Subcutaneous abdominal adipose tissue (tissue), 5 donors: ENCODE measurements at regions not wholly inside any gene's neighbourhood (a gene's known extent, or its start where the extent isn't known, plus 50 kb on each side); places are given as distances from the start of the nearest gene placed in this dataset.
"Not testable (repeated sequence)": the region's sequence is repeated elsewhere in the genome, so short reads cannot be mapped to it uniquely, and the experiment has no call there.

Experiments
- H3K27ac ChIP-seq: one replicate; pipeline ENCODE4 v1.7.0; 2013; ENCODE audit warnings: low read depth, mild to moderate bottlenecking, inconsistent platforms, low read length, moderate library complexity
- H3K27me3 ChIP-seq, 5 donors: one replicate each; pipeline ENCODE4 v1.7.0; 2013; ENCODE audit warnings: low read length in 5 of 5, inconsistent platforms in 1 of 5; ENCODE audit not compliant: control insufficient read depth in 5 of 5, insufficient read depth in 4 of 5
- H3K36me3 ChIP-seq, 5 donors: one replicate each; pipeline ENCODE4 v1.7.0; 2013; ENCODE audit warnings: low read length in 5 of 5; ENCODE audit not compliant: control insufficient read depth in 5 of 5, insufficient read depth in 5 of 5
- H3K4me1 ChIP-seq, 5 donors: one replicate each; pipeline ENCODE4 v1.7.0; 2013; ENCODE audit warnings: low read length in 5 of 5, mild to moderate bottlenecking in 3 of 5, moderate library complexity in 1 of 5; ENCODE audit not compliant: control insufficient read depth in 5 of 5, insufficient read depth in 5 of 5
- H3K4me3 ChIP-seq, 5 donors: one replicate each; pipeline ENCODE4 v1.7.0; 2013; ENCODE audit warnings: low read length in 5 of 5, low read depth in 1 of 5
- H3K9ac ChIP-seq, 5 donors: one replicate each; pipeline ENCODE4 v1.7.0; 2013; ENCODE audit warnings: low read length in 5 of 5, mild to moderate bottlenecking in 4 of 5, moderate library complexity in 3 of 5
- H3K9me3 ChIP-seq, 5 donors: one replicate each; pipeline ENCODE4 v1.7.0; 2013; ENCODE audit warnings: low read length in 5 of 5; ENCODE audit not compliant: control insufficient read depth in 5 of 5
- donor health status: healthy.
- donor health status: healthy.
- donor health status: healthy.
- donor health status: healthy.
- donor health status: healthy.

GRCh38 chr17:45622295-45622694 is 131.8 kb upstream of the PLEKHM1 start:
- not testable (repeated sequence) for H3K9ac ChIP-seq, H3K36me3 ChIP-seq, H3K9me3 ChIP-seq, H3K27ac ChIP-seq, H3K27me3 ChIP-seq, H3K4me1 ChIP-seq, H3K4me3 ChIP-seq

- Histone ChIP-seq H3K9ac (no peak overlapping the region), H3K27me3 (no peaks in the 10 kb centered on the region), H3K4me1 (no peaks in the 10 kb centered on the region), H3K4me3 (no peak overlapping the region), H3K27ac (no peak overlapping the region), H3K9me3 (no peaks in the 10 kb centered on the region), H3K36me3 (peaks cover 5 to 31% (median 26%) of the 10 kb centered on the region in 5 donors)
Observed at GRCh38 chr17:45628019-45628418, 137.5 kb upstream of the PLEKHM1 start.

DNA sequence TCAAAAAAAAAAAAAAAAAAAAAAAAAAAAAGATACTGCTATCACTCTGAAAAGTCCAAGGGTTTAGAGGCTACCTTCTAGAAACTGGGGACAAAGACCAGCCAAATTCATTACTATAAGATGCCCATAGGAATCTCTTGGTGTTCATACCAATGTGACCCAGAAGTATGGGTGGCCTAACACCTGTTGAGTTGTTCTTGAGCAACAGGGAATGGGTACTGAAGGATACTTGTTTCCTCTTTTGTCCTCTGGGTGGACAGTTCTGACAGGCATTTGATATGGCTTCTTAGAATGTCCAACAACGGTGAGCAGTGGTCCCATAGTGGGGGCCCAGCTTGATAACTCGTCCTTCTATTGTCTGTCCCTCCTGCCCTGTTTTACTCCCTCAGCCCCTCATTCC is 141.4 kb upstream of the PLEKHM1 start:
- Histone ChIP-seq H3K36me3 (peaks cover 5 to 46% (median 35%) of the 10 kb centered on the region in 5 donors), H3K4me3 (no peak overlapping the region), H3K27ac (no peak overlapping the region), H3K27me3 (no peaks in the 10 kb centered on the region), H3K9ac (no peak overlapping the region), H3K4me1 (no peaks in the 10 kb centered on the region), H3K9me3 (no peaks in the 10 kb centered on the region)

GRCh38 chr17:45639297-45639849 is 144.7 kb upstream of the CRHR1 start:
- Histone ChIP-seq H3K27me3 (no peaks in the 10 kb centered on the region), H3K9ac (no peak overlapping the region), H3K36me3 (peaks cover 0 to 22% (median 14%) of the 10 kb centered on the region in 5 donors), H3K4me1 (no peaks in the 10 kb centered on the region), H3K4me3 (no peak overlapping the region), H3K9me3 (no peaks in the 10 kb centered on the region), H3K27ac (no peak overlapping the region)

DNA sequence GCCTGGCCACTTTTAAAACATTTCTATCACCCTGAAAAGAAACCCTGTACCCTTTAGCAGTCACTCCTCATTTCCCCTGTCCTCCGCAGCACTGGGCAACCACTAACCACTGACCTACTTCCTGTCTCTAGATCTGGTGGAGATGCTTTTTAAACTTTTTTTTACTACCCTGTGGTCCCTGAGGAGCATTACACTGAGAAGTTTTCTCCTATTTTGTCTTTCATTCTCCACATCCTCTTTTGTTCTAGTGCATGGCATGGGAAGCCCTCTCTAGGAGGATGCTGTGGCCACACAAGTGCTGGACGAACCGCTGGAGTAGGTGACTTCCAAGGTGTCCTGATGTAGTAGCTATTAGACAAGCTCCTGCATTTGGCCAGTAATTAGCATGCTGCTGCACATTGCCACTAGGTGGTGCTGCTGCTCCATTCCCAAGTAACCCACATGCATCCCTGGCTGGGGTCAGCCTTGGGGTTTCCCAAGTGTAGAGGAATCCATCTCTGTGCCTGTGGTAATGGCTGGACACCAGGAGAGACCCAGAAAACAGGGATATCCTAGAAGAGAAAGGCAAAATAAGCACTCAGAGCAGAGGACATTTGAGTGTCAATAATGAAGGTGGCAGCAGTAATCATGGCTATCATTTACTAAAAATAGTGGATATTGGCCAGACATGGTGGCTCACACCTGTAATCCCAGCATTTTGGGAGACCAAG is 143.8 kb upstream of the CRHR1 start:
- Histone ChIP-seq H3K9ac (peak overlapping the region in 1 of 5 donors; percentile 41), H3K27ac (no peak overlapping the region), H3K4me3 (no peak overlapping the region), H3K36me3 (peaks cover 0 to 19% (median 14%) of the 10 kb centered on the region in 5 donors), H3K27me3 (peaks cover 0 to under 1% (median 0%) of the 10 kb centered on the region in 5 donors), H3K4me1 (no peaks in the 10 kb centered on the region), H3K9me3 (no peaks in the 10 kb centered on the region)

DNA sequence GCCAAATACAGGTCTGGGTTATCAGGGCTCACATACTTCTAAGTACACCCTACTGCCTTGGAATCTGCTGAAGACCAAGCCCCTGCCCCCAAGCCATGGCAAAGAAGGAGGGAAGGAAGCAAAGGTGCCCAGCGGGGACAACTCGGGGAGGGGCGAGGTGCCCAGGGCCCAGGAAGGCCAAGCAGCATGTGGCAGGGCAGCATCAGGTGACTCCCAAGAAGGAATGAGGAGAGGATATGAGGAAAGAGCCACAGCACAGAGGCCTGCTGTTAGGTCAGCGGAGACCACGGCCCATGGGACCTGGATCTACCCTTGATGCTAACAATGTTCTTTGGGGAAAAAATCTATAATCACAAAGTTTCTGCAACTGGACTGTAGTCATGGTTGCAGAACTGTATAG is 142.6 kb upstream of the CRHR1 start:
- no peak overlapping the region for H3K4me3 ChIP-seq
- no peak overlapping the region for H3K9ac ChIP-seq
- peaks cover 0 to 2% (median 0%) of the 10 kb centered on the region in 5 donors for H3K27me3 ChIP-seq
- no peaks in the 10 kb centered on the region for H3K9me3 ChIP-seq
- H3K27ac ChIP-seq = no peak overlapping the region
- peaks cover 0 to 4% (median 0%) of the 10 kb centered on the region in 5 donors for H3K4me1 ChIP-seq
- H3K36me3 ChIP-seq = peaks cover 0 to 10% (median 6%) of the 10 kb centered on the region in 5 donors

DNA sequence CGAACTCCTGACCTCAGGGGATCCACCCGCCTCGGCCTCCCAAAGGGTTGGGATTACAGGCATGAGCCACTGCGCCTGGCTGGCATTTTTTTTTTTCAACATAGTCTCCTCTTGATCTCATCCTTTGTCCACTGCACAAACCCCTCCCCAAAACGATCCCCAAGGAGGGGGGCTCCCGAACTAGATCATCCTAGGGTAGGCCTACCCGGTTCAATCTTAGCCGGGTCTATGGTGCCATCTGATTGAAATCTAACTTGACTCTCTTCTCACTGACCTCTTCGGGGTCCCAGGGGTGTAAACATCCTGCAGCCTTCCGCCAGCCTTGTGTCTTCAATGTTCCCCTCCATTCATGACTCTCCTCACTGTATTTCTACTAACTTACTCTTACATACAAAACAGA is 140.5 kb upstream of the CRHR1 start:
- Histone ChIP-seq H3K27me3 (peaks cover 0 to 15% (median 0%) of the 10 kb centered on the region in 5 donors), H3K4me3 (no peak overlapping the region), H3K9ac (no peak overlapping the region)

GRCh38 chr17:45644637-45645036 is 139.5 kb upstream of the CRHR1 start:
- not testable (repeated sequence) for H3K4me1 ChIP-seq, H3K9ac ChIP-seq, H3K4me3 ChIP-seq, H3K9me3 ChIP-seq, H3K27ac ChIP-seq, H3K36me3 ChIP-seq
- H3K27me3 ChIP-seq = peaks cover 0 to 21% (median 5%) of the 10 kb centered on the region in 5 donors

More for the DNA sequence above, 140.5 kb upstream of the CRHR1 start:
- Histone ChIP-seq H3K36me3 (peaks cover 0 to 6% (median 0%) of the 10 kb centered on the region in 5 donors), H3K9me3 (no peaks in the 10 kb centered on the region), H3K4me1 (peaks cover 0 to 4% (median 0%) of the 10 kb centered on the region in 5 donors), H3K27ac (no peak overlapping the region)

GRCh38 chr17:45645330-45645729 is 138.8 kb upstream of the CRHR1 start:
- no peaks in the 10 kb centered on the region for H3K9me3 ChIP-seq
- H3K27ac ChIP-seq = no peak overlapping the region
- no peaks in the 10 kb centered on the region for H3K36me3 ChIP-seq
- H3K4me1 ChIP-seq = peaks cover 0 to 4% (median 0%) of the 10 kb centered on the region in 5 donors
- no peak overlapping the region for H3K4me3 ChIP-seq
- H3K9ac ChIP-seq = no peak overlapping the region
- peaks cover 0 to 28% (median 9%) of the 10 kb centered on the region in 5 donors for H3K27me3 ChIP-seq

- Histone ChIP-seq H3K9ac (no peak overlapping the region), H3K9me3 (no peaks in the 10 kb centered on the region), H3K27ac (no peak overlapping the region), H3K36me3 (no peaks in the 10 kb centered on the region), H3K4me3 (no peak overlapping the region), H3K4me1 (peaks cover 0 to 4% (median 0%) of the 10 kb centered on the region in 5 donors), H3K27me3 (peaks cover 3 to 37% (median 9%) of the 10 kb centered on the region in 5 donors)
Observed at GRCh38 chr17:45646288-45646988, 137.7 kb upstream of the CRHR1 start.
